Spinal cord (tissue), 9 donors: ENCODE measurements at regions not wholly inside any gene's neighbourhood (a gene's known extent, or its start where the extent isn't known, plus 50 kb on each side); places are given as distances from the start of the nearest gene placed in this dataset.

ENCODE experiments used
- DNase-seq, 6 donors: peaks; one replicate each; pipeline versions ENCODE4 v3.0.0 to v3.0.0-alpha.2; 2013 to 2015; ENCODE audit warnings: low spot score in 6 of 6, low read depth in 4 of 6
- H3K27ac ChIP-seq: one replicate; pipeline ENCODE4 v1.5.1; 2013; ENCODE audit warnings: low read depth, low read length, control low read depth
- H3K27me3 ChIP-seq: one replicate; pipeline ENCODE4 v1.6.1; 2013; ENCODE audit warnings: low read length; ENCODE audit not compliant: control insufficient read depth, insufficient read depth
- H3K36me3 ChIP-seq: one replicate; pipeline ENCODE4 v1.6.1; 2013; ENCODE audit warnings: low read length; ENCODE audit not compliant: control insufficient read depth, insufficient read depth
- H3K4me1 ChIP-seq: one replicate; pipeline ENCODE4 v1.6.1; 2013; ENCODE audit warnings: low read length; ENCODE audit not compliant: control insufficient read depth, insufficient read depth
- H3K4me3 ChIP-seq: one replicate; pipeline ENCODE4 v1.5.1; 2013; ENCODE audit warnings: low read depth, low read length, control low read depth
- H3K9me3 ChIP-seq: one replicate; pipeline ENCODE4 v1.6.1; 2013; ENCODE audit warnings: low read length; ENCODE audit not compliant: control insufficient read depth, insufficient read depth
- WGBS: methylation state at CpG from one replicate; pipeline ENCODE4 v1.1.5; 2013; ENCODE audit warnings: missing lambda C conversion rate; ENCODE audit not compliant: insufficient coverage; 5-methylcytosine and 5-hydroxymethylcytosine counted together
- donor health status: healthy.

DNA sequence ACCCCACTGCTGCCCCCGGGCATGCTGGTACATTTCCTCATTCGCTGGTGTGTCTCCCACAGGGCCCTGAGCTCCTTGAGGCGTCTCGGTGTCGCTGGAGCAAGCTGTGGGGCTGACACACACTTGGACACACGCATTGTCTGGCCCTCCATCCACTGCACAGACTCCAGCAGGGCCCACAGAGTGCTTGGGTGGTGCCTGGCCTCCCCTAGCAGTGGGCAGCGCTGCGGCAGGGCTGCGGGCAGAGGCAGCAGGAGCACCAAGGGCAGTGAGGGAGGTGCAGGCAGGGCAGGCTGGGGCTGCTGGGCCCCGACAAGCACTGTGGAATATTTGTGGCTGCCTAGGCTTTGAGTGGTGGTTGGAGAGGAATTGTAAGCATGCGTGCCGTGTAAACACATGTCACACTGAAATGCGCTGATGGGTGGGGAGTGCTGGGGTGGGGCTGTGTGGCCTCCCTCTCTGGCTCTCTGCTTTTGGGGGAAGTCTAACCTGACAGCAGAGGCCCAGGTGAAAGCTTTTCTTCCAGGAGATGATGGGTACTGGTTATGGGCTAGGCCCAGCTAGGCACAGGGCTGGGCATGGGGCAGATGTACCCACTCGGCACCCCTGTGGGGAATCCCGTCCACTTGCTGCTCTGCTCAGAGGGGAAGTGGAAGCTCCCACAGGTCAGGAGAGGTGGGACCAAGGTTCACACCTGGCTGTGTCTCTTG, 55.5 kb upstream of the HS6ST1 start:
- Histone ChIP-seq H3K9me3 (no peaks in the 10 kb centered on the region), H3K36me3 (no peaks in the 10 kb centered on the region), H3K4me1 (peaks cover 84% of the 10 kb centered on the region), H3K27me3 (no peaks in the 10 kb centered on the region), H3K4me3 (no peak overlapping the region), H3K27ac (no peak overlapping the region)
- no peak for DNase-seq
- WGBS, result 90% methylated on average over 15 of the region's 15 CpGs

DNA sequence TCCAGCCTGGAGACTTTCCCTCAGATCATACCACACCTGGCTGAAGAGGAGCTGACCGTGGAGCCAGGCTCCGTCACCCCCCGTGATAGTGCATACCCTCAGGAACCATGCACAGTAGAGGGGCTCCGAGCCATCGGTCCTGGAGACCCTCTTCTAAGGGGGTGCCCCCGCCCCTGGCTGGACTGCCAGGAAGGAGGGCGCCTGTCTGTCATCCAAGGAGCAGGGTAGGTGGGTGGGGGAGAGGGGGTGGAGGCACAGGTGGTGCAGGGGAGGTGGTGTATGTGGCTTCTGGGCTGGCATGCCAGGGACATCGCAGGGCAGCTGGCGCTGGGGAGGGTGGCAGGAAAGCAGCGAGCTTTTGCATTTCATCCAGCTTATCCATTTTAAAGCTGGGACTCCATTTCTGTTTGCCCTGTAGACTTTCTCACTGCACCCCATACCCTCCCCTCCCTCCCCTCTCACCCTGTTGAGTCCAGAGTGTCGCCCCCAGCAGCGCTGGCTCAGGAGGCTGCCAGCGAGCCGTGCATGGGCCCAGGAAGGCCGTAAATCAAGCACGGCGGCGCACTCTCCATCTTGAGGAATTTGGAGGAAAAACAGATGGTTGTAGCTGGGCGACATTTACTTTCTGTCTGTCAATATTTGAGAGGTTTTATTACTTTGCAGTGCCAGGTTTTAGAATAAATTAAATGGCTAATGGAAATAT, 56.2 kb upstream of the HS6ST1 start:
- Histone ChIP-seq H3K36me3 (no peaks in the 10 kb centered on the region), H3K4me1 (peaks cover 84% of the 10 kb centered on the region), H3K27me3 (no peaks in the 10 kb centered on the region), H3K27ac (no peak overlapping the region), H3K4me3 (no peak overlapping the region), H3K9me3 (no peaks in the 10 kb centered on the region)
- peak in 2 of 6 donors; percentile 67 to 76 for DNase-seq
- WGBS, result 31% methylated on average over 12 of the region's 19 CpGs

DNA sequence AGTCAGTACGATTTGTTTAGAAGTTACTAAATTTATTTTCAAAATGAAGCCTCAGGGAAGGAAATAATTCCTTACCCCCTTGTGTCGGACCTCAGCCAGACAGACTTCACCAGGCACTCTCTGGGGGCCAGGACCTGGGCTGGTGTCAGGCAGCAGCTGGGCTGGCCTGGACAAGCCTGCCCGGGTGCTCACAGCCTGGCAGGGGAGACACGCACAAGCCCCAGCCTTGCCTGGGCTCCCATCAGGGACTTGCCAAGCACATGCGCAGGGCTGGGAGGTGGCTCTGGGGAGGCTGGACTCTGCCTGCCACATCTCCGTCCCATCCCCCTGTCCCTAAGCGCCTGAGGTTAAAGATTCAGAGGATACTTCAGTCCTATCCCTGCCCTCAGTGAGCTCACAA, 56.8 kb upstream of the HS6ST1 start:
- Histone ChIP-seq H3K9me3 (no peaks in the 10 kb centered on the region), H3K4me1 (peaks cover 84% of the 10 kb centered on the region), H3K27ac (no peak overlapping the region), H3K36me3 (no peaks in the 10 kb centered on the region), H3K4me3 (no peak overlapping the region), H3K27me3 (no peaks in the 10 kb centered on the region)
- DNase-seq, result no peak
- WGBS, result 49% methylated on average over 4 of the region's 7 CpGs

DNA sequence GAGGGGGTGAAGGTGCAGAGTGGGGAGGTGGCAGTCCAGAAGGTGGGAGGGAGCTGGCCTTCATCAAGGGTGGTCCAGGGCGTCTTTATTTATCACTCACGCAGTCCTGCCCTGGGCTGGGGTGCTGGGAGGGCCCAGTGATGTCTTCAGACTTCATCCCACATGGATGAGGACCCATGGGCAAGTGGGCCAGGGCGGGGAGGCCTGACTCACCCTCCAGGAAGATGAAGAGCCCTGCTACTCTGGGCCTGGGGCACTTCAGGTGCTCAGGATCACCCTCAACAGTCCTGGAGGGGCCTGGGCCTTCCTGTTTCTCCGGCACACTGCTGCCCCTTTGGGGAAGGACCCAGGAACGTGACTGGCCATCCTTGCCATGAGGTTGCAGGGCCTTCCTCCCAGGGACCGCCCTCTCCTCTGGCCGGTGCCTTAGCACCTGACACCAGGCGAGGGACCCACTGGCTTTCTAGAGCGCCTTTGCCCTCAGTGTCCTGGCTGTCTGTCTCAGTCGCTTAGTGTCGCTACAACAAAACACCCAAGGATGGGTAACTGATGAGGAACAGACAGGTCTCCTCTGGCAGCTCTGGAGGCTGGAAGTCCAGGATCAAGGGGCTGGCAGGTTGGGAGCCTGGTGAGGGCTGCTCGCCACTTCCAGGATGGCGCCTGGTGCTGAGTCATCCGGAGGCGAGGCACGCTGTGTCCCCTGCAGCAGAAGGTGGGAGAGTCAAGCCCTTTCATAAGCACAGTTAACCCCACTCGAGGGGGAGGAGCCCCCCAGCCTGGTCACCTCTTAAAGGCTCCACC, 57.8 kb upstream of the HS6ST1 start:
- Histone ChIP-seq H3K27me3 (no peaks in the 10 kb centered on the region), H3K4me3 (no peak overlapping the region), H3K4me1 (peaks cover 84% of the 10 kb centered on the region), H3K9me3 (no peaks in the 10 kb centered on the region), H3K27ac (no peak overlapping the region), H3K36me3 (no peaks in the 10 kb centered on the region)
- WGBS, result 91% methylated on average over 17 of the region's 17 CpGs
- no peak for DNase-seq

DNA sequence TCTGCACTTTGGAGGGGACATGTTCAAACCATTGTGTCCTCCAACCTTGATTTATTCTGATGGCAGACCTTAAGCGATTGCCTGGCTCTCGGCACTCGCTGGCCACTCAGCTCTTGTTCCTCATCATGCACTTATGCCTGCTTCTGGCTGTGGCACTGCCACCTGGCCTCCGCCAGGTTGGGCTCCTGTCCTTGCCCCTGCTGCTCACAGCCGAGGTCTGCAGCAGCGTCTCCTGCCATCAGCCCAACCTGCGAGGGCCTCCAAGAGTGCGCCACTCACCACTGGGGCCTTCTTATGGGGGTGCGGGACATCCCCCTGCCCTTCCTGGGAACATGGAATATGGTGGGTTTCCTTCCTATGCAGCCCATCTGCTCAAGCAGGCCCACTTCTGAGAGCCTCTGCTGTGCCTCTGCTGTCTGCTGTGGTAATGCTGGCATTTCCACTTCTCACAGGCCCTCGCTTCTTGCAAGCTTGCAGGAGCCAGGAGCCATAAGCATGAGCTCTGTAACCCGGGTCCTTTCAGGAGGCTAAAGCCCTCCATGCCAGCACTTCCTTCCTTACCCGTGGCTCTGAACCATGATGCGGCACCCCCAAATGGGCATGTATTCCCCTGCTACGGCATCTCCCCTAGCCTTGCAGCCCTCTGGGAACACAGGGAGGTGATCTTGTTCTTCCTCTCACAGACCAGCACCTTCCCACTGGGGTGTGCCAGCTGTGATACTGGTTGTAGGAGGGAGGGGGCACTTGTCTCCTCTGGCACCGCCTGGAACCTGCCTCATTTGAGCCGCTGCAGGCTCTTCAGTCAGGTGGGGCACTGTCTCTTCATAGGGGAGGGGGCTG, 58.6 kb upstream of the HS6ST1 start:
- H3K27ac ChIP-seq, result no peak overlapping the region

DNA sequence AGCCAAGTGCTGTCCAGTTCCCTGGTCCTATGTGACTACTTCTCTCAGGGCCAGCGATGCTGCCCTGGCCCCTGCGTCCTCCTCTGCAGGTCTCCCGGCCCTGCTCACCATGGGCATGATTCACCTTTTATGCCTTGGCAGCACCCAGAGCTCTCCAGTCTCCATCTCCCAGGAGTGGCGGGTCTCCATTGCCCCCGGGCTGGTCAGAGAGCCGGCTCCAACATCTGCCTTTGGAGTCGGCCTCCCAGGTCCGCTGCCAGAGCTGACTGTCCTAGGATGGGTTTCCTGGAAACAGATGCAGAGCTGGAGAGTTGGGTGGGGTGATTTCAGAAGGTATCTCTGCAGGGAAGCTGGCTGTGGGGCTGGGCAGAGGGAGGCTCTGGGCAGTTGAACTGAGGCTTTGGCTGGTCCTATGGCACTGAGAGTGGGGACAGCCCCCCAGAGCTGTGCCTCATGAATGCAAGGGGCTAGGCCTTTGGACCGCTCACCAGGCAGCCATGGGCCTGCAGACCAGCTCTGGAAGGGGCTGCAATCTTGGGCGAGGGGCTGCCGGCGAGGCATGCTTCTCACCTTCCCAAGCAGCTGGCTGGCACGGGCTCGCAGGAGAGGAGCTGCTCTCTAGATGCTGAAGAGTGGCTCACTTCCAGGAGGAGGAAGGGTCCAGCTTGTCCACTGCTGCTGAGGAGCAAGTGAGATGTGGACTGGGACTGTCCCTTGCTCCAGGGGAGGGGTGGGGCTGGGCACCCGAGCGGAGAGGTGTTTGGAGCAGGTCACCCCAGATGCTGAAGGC, 59.8 kb upstream of the HS6ST1 start:
- no peak overlapping the region for H3K4me3 ChIP-seq
- H3K4me1 ChIP-seq, result peaks cover 80% of the 10 kb centered on the region
- peak overlapping the region; percentile 57 for H3K27ac ChIP-seq
- WGBS, result 87% methylated on average over 12 of the region's 16 CpGs
- H3K27me3 ChIP-seq, result no peaks in the 10 kb centered on the region
- no peaks in the 10 kb centered on the region for H3K9me3 ChIP-seq
- no peak for DNase-seq
- H3K36me3 ChIP-seq, result no peaks in the 10 kb centered on the region

More for the DNA sequence above, 58.6 kb upstream of the HS6ST1 start:
- no peaks in the 10 kb centered on the region for H3K36me3 ChIP-seq
- H3K4me3 ChIP-seq, result no peak overlapping the region
- H3K9me3 ChIP-seq, result no peaks in the 10 kb centered on the region
- H3K27me3 ChIP-seq, result no peaks in the 10 kb centered on the region
- peak in 1 of 6 donors; percentile 26 for DNase-seq
- H3K4me1 ChIP-seq, result peaks cover 84% of the 10 kb centered on the region
- 87% methylated on average over 16 of the region's 16 CpGs for WGBS

DNA sequence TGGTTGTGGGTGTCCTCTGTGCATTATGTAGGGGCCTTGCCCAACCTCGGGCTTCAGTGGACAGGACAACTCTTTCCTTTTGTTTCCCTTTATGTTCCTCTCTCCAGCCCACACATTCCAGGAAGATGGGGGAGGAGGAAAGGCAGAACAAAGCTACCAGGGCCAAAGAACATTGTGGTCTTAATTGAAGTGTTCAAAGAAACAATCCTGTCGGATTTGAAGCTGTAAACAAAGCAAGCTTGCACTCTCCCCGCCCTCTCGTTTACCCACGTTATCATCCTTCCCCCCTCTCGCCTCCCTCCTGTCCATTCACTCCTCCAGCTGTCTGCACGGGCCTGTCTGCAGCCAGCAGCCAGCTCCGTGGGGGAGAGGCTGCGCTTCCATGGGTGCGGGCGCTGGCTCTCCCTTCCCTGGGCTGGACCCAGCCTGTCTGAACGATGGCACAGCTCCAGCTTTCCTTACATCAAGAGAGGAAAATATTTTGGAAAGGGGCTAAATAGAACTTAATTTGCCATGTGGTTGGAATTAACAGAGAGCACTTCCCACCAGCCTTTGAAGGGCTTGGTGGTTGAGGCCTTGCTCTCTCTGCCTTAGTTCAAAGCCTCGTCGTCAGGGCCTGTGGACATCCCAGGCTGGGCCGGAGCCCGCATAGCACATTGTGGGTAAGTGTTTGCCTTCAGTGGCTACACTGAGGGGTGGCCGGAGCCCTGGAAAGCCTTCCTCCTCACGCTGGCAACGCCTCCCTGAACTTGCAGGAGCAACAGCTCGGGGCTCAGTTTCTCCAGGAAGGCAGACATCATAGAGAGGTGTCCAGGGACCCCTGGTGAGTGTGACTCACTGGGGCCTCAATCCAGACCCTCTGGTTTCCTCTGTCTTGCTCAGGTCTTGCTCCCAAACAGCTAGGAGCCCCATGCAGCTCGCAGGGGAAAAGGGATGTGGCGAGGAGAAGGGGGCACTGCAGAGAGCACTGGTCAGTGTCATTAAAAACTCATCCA, 60.6 kb upstream of the HS6ST1 start:
- H3K4me1 ChIP-seq, result peaks cover 74% of the 10 kb centered on the region
- no peaks in the 10 kb centered on the region for H3K9me3 ChIP-seq
- WGBS, result 47% methylated on average over 11 of the region's 22 CpGs
- peak overlapping the region; percentile 57 for H3K27ac ChIP-seq
- peak in 2 of 6 donors; percentile 48 to 81 for DNase-seq
- no peak overlapping the region for H3K4me3 ChIP-seq
- H3K27me3 ChIP-seq, result no peaks in the 10 kb centered on the region
- H3K36me3 ChIP-seq, result no peaks in the 10 kb centered on the region
